T-helper 1 cell treated with Interleukin-12 subunit alpha and Interleukin-12 subunit beta and Interleukin-4 antibody, amounts not matched to agents 30 μg/mL and 1 μg/mL, for 36 hours (primary cell): ENCODE measurements at regions not wholly inside any gene's neighbourhood (a gene's known extent, or its start where the extent isn't known, plus 50 kb on each side); places are given as distances from the start of the nearest gene placed in this dataset.

Source experiments
- H3K27ac Mint-ChIP-seq: one replicate; pipeline ENCODE4 v1.8.0; 2021; ENCODE audit warnings: mild to moderate bottlenecking, mixed read lengths
- H3K27me3 Mint-ChIP-seq: one replicate; pipeline ENCODE4 v1.8.0; 2021; ENCODE audit warnings: low read depth, mixed read lengths
- H3K36me3 Mint-ChIP-seq: one replicate; pipeline ENCODE4 v1.8.0; 2021; ENCODE audit warnings: low read depth, mixed read lengths
- H3K4me1 Mint-ChIP-seq: one replicate; pipeline ENCODE4 v1.8.0; 2021; ENCODE audit warnings: low read depth, mixed read lengths
- H3K4me3 Mint-ChIP-seq: one replicate; pipeline ENCODE4 v1.8.0; 2021; ENCODE audit warnings: mild to moderate bottlenecking, moderate library complexity, mixed read lengths
- H3K9me3 Mint-ChIP-seq: one replicate; pipeline ENCODE4 v1.8.0; 2021; ENCODE audit warnings: mixed read lengths

GRCh38 chr15:46552316-46552715 is 917.5 kb downstream of the SQOR start:
- no peak overlapping the region for H3K4me3 Mint-ChIP-seq
- H3K27me3 Mint-ChIP-seq: no peaks in the 10 kb centered on the region
- no peaks in the 10 kb centered on the region for H3K36me3 Mint-ChIP-seq
- no peak overlapping the region for H3K27ac Mint-ChIP-seq
- peaks cover 7% of the 10 kb centered on the region for H3K9me3 Mint-ChIP-seq
- no peaks in the 10 kb centered on the region for H3K4me1 Mint-ChIP-seq

GRCh38 chr15:46555547-46555946 is 920.7 kb downstream of the SQOR start:
- no peaks in the 10 kb centered on the region for H3K36me3 Mint-ChIP-seq
- H3K4me3 Mint-ChIP-seq: no peak overlapping the region
- no peaks in the 10 kb centered on the region for H3K27me3 Mint-ChIP-seq
- no peak overlapping the region for H3K27ac Mint-ChIP-seq
- H3K4me1 Mint-ChIP-seq: no peaks in the 10 kb centered on the region
- peaks cover 8% of the 10 kb centered on the region for H3K9me3 Mint-ChIP-seq

GRCh38 chr15:46556010-46556409 is 921.2 kb downstream of the SQOR start:
- Mint-ChIP-seq H3K4me3 (no peak overlapping the region), H3K27me3 (no peaks in the 10 kb centered on the region), H3K36me3 (no peaks in the 10 kb centered on the region), H3K4me1 (no peaks in the 10 kb centered on the region), H3K27ac (no peak overlapping the region), H3K9me3 (peaks cover 9% of the 10 kb centered on the region)

- Mint-ChIP-seq H3K4me3 (no peak overlapping the region), H3K36me3 (no peaks in the 10 kb centered on the region)
These were observed 921.9 kb downstream of the SQOR start for GRCh38 chr15:46556559-46557379.

GRCh38 chr15:46567968-46568367 is 933.1 kb downstream of the SQOR start:
- no peaks in the 10 kb centered on the region for H3K4me1 Mint-ChIP-seq
- no peaks in the 10 kb centered on the region for H3K27me3 Mint-ChIP-seq
- H3K9me3 Mint-ChIP-seq: no peaks in the 10 kb centered on the region
- no peaks in the 10 kb centered on the region for H3K36me3 Mint-ChIP-seq
- H3K27ac Mint-ChIP-seq: no peak overlapping the region
- H3K4me3 Mint-ChIP-seq: no peak overlapping the region

More at GRCh38 chr15:46556559-46557379, 921.9 kb downstream of the SQOR start:
- Mint-ChIP-seq H3K27me3 (no peaks in the 10 kb centered on the region), H3K9me3 (peaks cover 13% of the 10 kb centered on the region), H3K27ac (no peak overlapping the region), H3K4me1 (no peaks in the 10 kb centered on the region)

- Mint-ChIP-seq H3K4me3 (no peak overlapping the region), H3K9me3 (peaks cover under 1% of the 10 kb centered on the region), H3K4me1 (no peaks in the 10 kb centered on the region), H3K36me3 (no peaks in the 10 kb centered on the region), H3K27ac (no peak overlapping the region), H3K27me3 (no peaks in the 10 kb centered on the region)
These were observed 935.0 kb downstream of the SQOR start for GRCh38 chr15:46569781-46570180.

- Mint-ChIP-seq H3K4me3 (no peak overlapping the region), H3K27me3 (no peaks in the 10 kb centered on the region), H3K27ac (no peak overlapping the region)
These were observed 942.0 kb downstream of the SQOR start for GRCh38 chr15:46576646-46577395.

GRCh38 chr15:46577767-46578166 is 942.9 kb downstream of the SQOR start:
- no peaks in the 10 kb centered on the region for H3K36me3 Mint-ChIP-seq
- H3K27me3 Mint-ChIP-seq: no peaks in the 10 kb centered on the region
- H3K4me1 Mint-ChIP-seq: no peaks in the 10 kb centered on the region

More at GRCh38 chr15:46576646-46577395, 942.0 kb downstream of the SQOR start:
- Mint-ChIP-seq H3K9me3 (peaks cover 4% of the 10 kb centered on the region), H3K36me3 (no peaks in the 10 kb centered on the region), H3K4me1 (no peaks in the 10 kb centered on the region)

GRCh38 chr15:46580487-46580886 is 945.7 kb downstream of the SQOR start:
- Mint-ChIP-seq H3K36me3 (no peaks in the 10 kb centered on the region), H3K4me1 (no peaks in the 10 kb centered on the region), H3K27ac (no peak overlapping the region), H3K27me3 (no peaks in the 10 kb centered on the region), H3K4me3 (no peak overlapping the region), H3K9me3 (peaks cover 6% of the 10 kb centered on the region)

More at GRCh38 chr15:46577767-46578166, 942.9 kb downstream of the SQOR start:
- Mint-ChIP-seq H3K4me3 (no peak overlapping the region), H3K27ac (no peak overlapping the region), H3K9me3 (peaks cover 4% of the 10 kb centered on the region)

GRCh38 chr15:46580924-46581323 is 946.1 kb downstream of the SQOR start:
- Mint-ChIP-seq H3K4me3 (no peak overlapping the region), H3K4me1 (no peaks in the 10 kb centered on the region), H3K27ac (no peak overlapping the region), H3K9me3 (peaks cover 6% of the 10 kb centered on the region), H3K27me3 (no peaks in the 10 kb centered on the region), H3K36me3 (no peaks in the 10 kb centered on the region)

- H3K4me1 Mint-ChIP-seq: no peaks in the 10 kb centered on the region
- no peak overlapping the region for H3K27ac Mint-ChIP-seq
- H3K9me3 Mint-ChIP-seq: peaks cover 32% of the 10 kb centered on the region
- no peaks in the 10 kb centered on the region for H3K36me3 Mint-ChIP-seq
- H3K4me3 Mint-ChIP-seq: no peak overlapping the region
- no peaks in the 10 kb centered on the region for H3K27me3 Mint-ChIP-seq
These were observed 954.3 kb downstream of the SQOR start for GRCh38 chr15:46589088-46589487.

GRCh38 chr15:46591462-46591861 is 956.6 kb downstream of the SQOR start:
- H3K9me3 Mint-ChIP-seq: peaks cover 41% of the 10 kb centered on the region
- H3K27me3 Mint-ChIP-seq: no peaks in the 10 kb centered on the region
- no peaks in the 10 kb centered on the region for H3K4me1 Mint-ChIP-seq
- H3K27ac Mint-ChIP-seq: no peak overlapping the region
- no peak overlapping the region for H3K4me3 Mint-ChIP-seq
- no peaks in the 10 kb centered on the region for H3K36me3 Mint-ChIP-seq

GRCh38 chr15:46595016-46595415 is 960.2 kb downstream of the SQOR start:
- H3K27me3 Mint-ChIP-seq: no peaks in the 10 kb centered on the region
- H3K27ac Mint-ChIP-seq: no peak overlapping the region
- H3K9me3 Mint-ChIP-seq: peaks cover 27% of the 10 kb centered on the region
- no peak overlapping the region for H3K4me3 Mint-ChIP-seq
- H3K4me1 Mint-ChIP-seq: no peaks in the 10 kb centered on the region
- no peaks in the 10 kb centered on the region for H3K36me3 Mint-ChIP-seq

- no peak overlapping the region for H3K27ac Mint-ChIP-seq
- no peaks in the 10 kb centered on the region for H3K36me3 Mint-ChIP-seq
- H3K4me3 Mint-ChIP-seq: no peak overlapping the region
- H3K9me3 Mint-ChIP-seq: peaks cover 9% of the 10 kb centered on the region
- no peaks in the 10 kb centered on the region for H3K27me3 Mint-ChIP-seq
- H3K4me1 Mint-ChIP-seq: no peaks in the 10 kb centered on the region
These were observed 972.2 kb downstream of the SQOR start for GRCh38 chr15:46607077-46607476.

GRCh38 chr15:46616033-46616432 is 981.2 kb downstream of the SQOR start:
- H3K27ac Mint-ChIP-seq: no peak overlapping the region
- H3K9me3 Mint-ChIP-seq: peaks cover 19% of the 10 kb centered on the region
- no peaks in the 10 kb centered on the region for H3K36me3 Mint-ChIP-seq
- no peaks in the 10 kb centered on the region for H3K4me1 Mint-ChIP-seq
- no peak overlapping the region for H3K4me3 Mint-ChIP-seq
- H3K27me3 Mint-ChIP-seq: no peaks in the 10 kb centered on the region
